Dedifferentiated amniotic fluid mesenchymal stem cell (primary cell): ENCODE measurements at regions not wholly inside any gene's neighbourhood (a gene's known extent, or its start where the extent isn't known, plus 50 kb on each side); places are given as distances from the start of the nearest gene placed in this dataset.

Source experiments
- DNase-seq: peaks from one replicate; pipeline ENCODE4 v3.0.0-alpha.2; 2016; ENCODE audit errors: extremely low spot score

DNA sequence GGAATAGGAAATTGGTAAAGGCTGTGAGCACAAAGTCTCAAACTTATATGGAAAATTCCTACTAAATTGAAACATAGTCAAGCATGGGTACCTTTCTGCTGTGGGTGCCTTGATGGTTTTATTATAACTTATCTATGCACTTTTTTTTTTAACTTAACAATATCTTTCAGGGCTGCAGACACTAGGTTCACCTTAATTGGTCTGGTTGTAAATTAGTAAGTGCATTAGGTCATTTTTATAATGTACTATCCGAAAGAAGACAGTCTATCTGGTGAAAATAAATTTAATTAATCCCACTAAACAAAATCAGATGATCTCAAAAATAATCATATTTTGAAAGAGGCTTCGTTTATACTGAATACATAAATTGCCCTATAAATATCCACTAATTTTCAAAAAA is 446.8 kb upstream of the DCN start:
- DNase-seq, result no peak

- no peak for DNase-seq
These were observed 446.0 kb upstream of the DCN start for GRCh38 chr12:91628656-91629055.

- no peak for DNase-seq
These were observed 444.6 kb upstream of the DCN start for GRCh38 chr12:91627225-91627624.

GRCh38 chr12:91622981-91623380 is 440.4 kb upstream of the DCN start:
- no peak for DNase-seq

DNA sequence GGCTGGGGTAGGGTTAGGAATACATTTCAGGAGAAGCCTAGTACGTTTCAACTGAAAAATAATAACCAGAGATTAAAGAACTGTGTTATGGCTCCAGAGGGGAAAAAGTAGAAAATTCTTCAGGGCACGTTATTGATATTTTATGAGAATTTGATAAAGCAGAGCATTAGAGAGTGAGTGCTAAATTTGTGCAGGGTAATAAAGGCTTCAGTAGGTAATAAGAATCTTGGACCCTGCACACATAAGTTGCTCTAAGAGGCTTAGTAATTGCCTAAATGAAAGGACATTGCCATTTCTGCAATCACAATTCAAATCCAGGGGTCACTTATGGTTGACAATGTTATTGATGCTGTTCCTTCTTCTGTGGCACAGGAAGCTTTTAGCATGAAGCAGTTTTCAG is 439.4 kb upstream of the DCN start:
- DNase-seq, result no peak

GRCh38 chr12:91620992-91621391 is 438.4 kb upstream of the DCN start:
- DNase-seq, result no peak

DNA sequence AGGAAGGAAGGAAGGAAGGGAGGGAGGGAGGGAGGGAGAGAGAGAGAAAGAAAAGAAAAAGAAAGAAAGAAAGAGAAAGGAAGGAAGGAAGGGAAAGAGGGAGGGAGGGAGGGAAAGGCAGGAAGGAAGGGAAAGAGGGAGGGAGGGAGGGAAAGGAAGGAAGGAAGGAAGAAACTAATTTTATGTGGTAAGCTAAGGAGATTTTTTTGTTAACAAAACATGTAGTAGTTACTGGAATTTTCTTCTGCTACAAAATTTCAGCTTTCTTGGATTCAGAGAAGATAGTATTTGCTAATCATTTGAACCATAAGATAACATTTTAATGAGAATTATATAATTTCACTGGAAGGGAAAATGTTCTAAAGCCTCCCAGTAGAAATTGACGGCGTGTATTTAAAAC is 437.8 kb upstream of the DCN start:
- no peak for DNase-seq

DNA sequence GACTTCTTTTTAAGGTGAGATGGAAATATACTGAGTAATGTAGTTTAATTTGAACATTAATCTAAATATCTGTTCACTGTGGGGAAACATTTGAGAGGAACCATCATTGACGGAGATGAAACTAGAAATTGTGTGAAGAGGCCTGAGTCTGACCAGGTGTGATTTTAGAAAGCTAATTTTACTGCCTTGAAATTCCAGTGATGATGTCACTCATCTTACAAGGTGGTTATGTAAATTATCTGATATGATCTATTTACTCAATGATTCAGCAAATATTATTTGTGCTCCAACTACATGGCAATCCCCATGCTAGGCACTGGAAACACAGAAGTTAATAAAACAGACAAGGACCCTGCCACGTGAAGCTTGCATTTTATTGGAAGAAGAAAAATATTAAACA is 435.7 kb upstream of the DCN start:
- no peak for DNase-seq

GRCh38 chr12:91617818-91618217 is 435.2 kb upstream of the DCN start:
- DNase-seq, result no peak

DNA sequence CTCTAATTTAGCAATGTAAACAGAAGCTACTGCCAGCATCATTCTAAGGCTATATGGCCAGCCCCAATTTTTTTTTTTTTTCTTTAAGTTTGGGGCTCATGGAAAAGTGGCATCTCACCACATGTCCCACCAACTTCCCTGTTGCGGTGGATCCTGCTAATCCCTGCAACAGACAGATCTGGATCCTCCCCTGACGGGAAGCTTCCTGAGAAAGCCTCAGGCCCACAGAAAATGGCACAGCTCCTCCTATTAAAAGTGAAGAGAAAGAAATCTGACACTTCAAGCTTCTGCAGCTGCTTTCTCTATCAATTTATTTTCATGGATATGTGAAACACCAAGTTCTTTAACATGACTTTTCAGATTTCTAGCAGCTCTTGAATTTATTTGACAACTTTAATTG is 433.8 kb upstream of the DCN start:
- no peak for DNase-seq

GRCh38 chr12:91613223-91613779 is 430.7 kb upstream of the DCN start:
- DNase-seq, result no peak

- DNase-seq, result no peak
These were observed 427.9 kb upstream of the DCN start for GRCh38 chr12:91610561-91610960.

DNA sequence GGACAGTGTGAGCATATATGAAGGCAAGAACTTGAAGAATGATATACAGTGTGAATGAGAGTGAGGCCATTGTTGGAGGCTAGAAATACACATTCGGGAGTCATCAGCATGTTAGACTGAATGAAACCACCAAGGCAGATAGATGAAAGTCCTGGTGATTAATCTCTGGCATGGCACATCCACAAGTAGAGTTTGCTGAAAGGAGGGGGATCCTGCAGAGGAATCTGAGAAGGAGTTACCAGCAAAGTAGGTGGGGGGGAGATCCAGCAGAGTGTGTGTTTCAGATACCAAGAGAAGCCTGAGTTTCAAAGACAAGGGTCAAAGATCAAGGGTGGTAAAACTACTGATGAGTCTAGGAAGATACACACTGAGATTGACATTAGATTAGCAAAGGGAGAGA is 426.7 kb upstream of the DCN start:
- DNase-seq, result no peak

DNA sequence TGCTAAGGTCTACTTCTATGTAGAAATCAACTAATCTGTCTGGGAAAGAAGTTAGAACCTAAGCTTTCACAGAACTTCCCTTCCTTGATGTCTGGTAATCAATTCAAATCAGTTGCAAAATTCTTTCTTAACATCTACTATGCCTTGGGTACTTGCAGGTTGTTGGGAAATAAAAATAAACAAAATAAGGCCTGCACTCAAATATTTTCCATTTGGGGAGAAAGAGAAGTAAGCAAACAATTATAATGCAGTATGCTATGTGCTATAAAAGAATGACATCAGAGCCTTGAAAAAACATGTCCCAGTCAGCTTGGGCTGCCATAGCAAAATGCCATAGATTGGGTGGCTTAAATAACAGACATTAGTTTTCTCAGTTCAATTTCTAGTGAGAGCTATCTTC is 425.9 kb upstream of the DCN start:
- DNase-seq, result no peak

GRCh38 chr12:91606662-91607377 is 424.2 kb upstream of the DCN start:
- no peak for DNase-seq

- DNase-seq, result no peak
These were observed 422.3 kb upstream of the DCN start for GRCh38 chr12:91604897-91605296.

- DNase-seq, result no peak
These were observed 420.4 kb upstream of the DCN start for GRCh38 chr12:91603060-91603459.

- no peak for DNase-seq
These were observed 418.4 kb upstream of the DCN start for GRCh38 chr12:91601054-91601453.

DNA sequence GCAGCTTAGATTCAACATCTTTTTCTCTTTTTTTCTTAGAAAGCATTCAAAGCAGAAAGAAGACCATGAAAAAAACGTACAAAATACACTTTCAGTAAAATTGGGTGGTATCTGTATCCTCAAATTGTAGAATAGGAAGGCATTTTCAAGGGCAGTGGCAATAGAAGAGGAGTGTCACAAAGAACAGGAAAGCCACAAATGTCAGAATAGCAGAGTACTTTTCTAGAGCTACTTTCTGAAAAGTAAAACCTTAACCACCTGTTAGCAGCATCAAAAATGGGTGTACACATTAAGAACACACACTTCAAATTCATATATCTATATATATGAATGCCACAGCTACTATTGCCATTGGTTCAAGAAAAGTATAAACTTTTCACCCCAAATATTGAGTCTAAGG is 412.1 kb upstream of the DCN start:
- DNase-seq, result no peak

GRCh38 chr12:91591639-91591987 is 409.0 kb upstream of the DCN start:
- no peak for DNase-seq

DNA sequence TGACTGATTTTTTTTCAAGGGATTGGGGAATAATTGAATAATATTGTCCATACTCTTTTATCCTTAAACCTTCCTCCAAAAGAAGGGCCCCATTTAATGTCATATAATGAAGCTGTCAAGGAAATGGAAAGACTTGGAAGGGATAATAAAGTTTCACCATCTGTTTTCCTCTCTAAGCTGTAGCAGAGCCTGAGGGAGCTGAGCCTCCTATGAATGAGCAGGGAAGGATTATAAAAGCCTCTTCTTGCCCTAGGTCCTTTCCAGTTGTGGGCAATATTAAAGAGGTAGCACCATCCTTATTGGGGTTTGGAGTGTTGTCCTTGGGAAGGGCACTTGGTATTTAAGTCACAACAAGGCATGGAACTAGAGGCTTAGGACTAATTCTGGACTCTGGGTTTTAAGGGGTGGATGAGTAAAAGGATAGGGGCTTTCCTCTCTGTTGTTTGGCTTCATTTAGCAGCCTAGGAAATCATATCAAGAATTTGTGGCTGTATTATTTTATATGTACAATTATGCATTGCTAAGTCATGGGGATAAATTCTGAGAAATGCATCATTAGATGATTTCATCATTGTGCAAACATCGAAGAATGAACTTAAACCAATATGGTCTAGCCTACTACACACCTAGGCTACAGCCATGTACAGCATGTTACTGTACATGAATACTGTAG is 408.5 kb upstream of the DCN start:
- DNase-seq, result no peak

DNA sequence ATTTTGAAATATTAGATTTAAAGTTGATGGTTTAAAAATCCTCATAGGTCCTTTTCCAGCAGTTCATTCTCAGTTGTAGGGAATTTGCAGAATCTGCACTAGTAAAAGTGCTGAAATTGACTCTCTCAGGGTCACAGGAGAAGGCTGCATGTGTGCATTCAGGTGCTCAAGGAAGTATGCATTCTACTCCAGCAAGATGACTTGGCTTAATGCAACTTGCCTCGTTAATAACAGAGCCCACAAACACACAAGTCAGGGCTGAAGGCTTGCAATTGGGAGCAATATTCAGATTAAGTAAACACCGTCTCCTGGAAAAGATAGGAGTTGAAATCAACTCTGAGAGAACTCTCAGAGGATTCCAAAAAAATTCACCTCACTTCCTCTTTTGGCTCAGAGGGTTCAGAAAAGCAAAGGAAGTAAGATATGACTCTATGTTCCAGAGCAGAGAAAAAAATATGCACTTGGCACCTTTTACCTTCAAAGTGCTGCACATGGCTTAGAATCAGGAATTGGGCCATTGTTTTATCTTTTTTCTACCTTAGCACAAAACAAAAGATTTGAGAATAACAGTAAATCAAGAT is 406.3 kb upstream of the DCN start:
- DNase-seq, result no peak

GRCh38 chr12:91586015-91586414 is 403.4 kb upstream of the DCN start:
- no peak for DNase-seq
